ENCODE measurements at regions not wholly inside any gene's neighbourhood (a gene's known extent, or its start where the extent isn't known, plus 50 kb on each side); places are given as distances from the start of the nearest gene placed in this dataset.

DNA sequence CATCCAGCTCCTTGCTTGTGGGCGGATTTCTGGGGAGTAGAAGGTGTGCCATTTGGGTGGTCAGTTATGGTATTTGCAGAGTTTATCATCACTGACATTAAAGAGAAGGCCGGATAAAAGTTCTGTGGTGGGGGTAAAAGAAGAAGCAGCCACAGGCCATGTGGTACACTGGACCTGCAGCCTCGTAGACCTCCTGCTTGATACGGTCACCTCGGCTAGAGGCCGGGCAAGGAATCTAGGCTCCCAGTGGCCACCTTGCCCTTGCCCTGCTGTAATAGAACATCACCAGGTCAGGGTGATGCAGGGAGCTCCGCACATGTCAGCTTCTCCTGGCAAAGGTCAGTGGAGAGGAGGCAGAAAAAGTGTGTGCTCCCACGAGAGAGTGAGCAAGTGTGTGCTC, 376.1 kb upstream of the IRX4 start:
- TF ChIP-seq, protein P1, sequence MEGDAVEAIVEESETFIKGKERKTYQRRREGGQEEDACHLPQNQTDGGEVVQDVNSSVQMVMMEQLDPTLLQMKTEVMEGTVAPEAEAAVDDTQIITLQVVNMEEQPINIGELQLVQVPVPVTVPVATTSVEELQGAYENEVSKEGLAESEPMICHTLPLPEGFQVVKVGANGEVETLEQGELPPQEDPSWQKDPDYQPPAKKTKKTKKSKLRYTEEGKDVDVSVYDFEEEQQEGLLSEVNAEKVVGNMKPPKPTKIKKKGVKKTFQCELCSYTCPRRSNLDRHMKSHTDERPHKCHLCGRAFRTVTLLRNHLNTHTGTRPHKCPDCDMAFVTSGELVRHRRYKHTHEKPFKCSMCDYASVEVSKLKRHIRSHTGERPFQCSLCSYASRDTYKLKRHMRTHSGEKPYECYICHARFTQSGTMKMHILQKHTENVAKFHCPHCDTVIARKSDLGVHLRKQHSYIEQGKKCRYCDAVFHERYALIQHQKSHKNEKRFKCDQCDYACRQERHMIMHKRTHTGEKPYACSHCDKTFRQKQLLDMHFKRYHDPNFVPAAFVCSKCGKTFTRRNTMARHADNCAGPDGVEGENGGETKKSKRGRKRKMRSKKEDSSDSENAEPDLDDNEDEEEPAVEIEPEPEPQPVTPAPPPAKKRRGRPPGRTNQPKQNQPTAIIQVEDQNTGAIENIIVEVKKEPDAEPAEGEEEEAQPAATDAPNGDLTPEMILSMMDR (IDR thresholded peaks at IDR 0.05 in 8 of 11, conservative IDR thresholded peaks at IDR 0.05 in 3 of 11): no peak
- no peak for TF ChIP-seq POLR2A (IDR thresholded peaks at IDR 0.05)

All from spleen (tissue), 7 donors.